Large intestine (tissue), 3 donors: ENCODE measurements at regions not wholly inside any gene's neighbourhood (a gene's known extent, or its start where the extent isn't known, plus 50 kb on each side); places are given as distances from the start of the nearest gene placed in this dataset.
"Not testable (repeated sequence)": the region's sequence is repeated elsewhere in the genome, so short reads cannot be mapped to it uniquely, and the experiment has no call there.

Experiments
- DNase-seq, 2 donors: peaks; one replicate each; pipeline versions ENCODE4 v3.0.0 to v3.0.0-alpha.2; 2013
- H3K27ac ChIP-seq: one replicate; pipeline ENCODE4 v1.5.1; 2013; ENCODE audit warnings: low read length
- H3K27me3 ChIP-seq: 2 replicates; pipeline ENCODE4 v1.6.1; 2013; ENCODE audit warnings: low read length; ENCODE audit not compliant: control insufficient read depth, insufficient read depth
- H3K36me3 ChIP-seq: 2 replicates; pipeline ENCODE4 v1.6.1; 2013; ENCODE audit warnings: low read length; ENCODE audit not compliant: control insufficient read depth, insufficient read depth
- H3K4me1 ChIP-seq: one replicate; pipeline ENCODE4 v1.6.1; 2013; ENCODE audit warnings: low read length; ENCODE audit not compliant: control insufficient read depth, insufficient read depth
- H3K4me3 ChIP-seq: one replicate; pipeline ENCODE4 v1.5.1; 2013; ENCODE audit warnings: low read length
- H3K9me3 ChIP-seq: one replicate; pipeline ENCODE4 v1.6.1; 2013; ENCODE audit warnings: mild to moderate bottlenecking, low read depth, low read length, moderate library complexity; ENCODE audit not compliant: control insufficient read depth
- WGBS: methylation state at CpG from one replicate; pipeline ENCODE4 v1.1.5; 2013; ENCODE audit warnings: low lambda C conversion rate; ENCODE audit not compliant: insufficient coverage; 5-methylcytosine and 5-hydroxymethylcytosine counted together

- no peak overlapping the region for H3K27ac ChIP-seq
- H3K27me3 ChIP-seq, result no peaks in the 10 kb centered on the region
- H3K9me3 ChIP-seq, result no peaks in the 10 kb centered on the region
- H3K4me3 ChIP-seq, result no peak overlapping the region
- WGBS, result 30% methylated on average over 2 of the region's 2 CpGs
- no peaks in the 10 kb centered on the region for H3K4me1 ChIP-seq
- H3K36me3 ChIP-seq, result no peaks in the 10 kb centered on the region
- DNase-seq, result no peak
Observed at GRCh38 chr1:58201492-58202106, 344.9 kb downstream of the OMA1 start.

DNA sequence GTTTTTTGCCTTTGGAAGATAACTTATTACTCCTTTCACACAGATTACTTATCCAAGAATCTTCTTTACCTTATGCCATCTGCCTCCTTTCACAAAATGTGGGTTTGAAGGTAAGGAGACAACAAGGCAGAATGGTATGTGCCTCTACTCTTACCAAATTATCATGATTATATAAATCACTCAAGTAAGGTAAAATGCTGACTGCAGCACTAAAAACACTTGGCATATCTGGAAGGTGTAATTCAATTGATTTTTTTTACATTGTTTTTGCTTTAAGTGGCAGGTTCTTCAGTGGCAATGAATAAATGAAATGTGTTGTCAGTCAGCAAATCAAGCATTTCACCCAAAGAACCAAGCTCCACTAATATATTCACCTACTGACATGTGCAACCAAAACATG is 346.1 kb downstream of the OMA1 start:
- no peaks in the 10 kb centered on the region for H3K4me1 ChIP-seq
- no peak overlapping the region for H3K27ac ChIP-seq
- no peaks in the 10 kb centered on the region for H3K36me3 ChIP-seq
- no peaks in the 10 kb centered on the region for H3K27me3 ChIP-seq
- H3K9me3 ChIP-seq, result no peaks in the 10 kb centered on the region
- H3K4me3 ChIP-seq, result no peak overlapping the region
- no peak for DNase-seq

DNA sequence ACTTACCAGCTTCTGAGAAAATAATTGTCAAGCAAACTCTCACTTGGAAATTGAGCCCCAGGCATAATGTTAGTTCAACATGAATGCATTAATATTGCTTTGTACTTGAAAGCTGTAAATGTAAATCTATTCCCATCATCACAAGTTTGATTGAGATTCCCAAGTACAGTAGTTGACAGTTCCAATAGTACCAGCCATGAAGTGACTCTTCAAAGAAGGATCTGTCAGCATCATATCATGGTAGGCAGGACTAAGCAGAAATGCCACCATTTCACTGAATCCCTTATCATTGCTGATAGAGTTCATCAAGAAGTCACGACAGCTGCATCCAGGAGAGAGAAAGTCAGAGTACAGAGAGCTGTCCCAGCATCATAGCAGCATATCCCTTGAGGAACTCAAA is 348.7 kb downstream of the OMA1 start:
- Histone ChIP-seq H3K9me3 (no peaks in the 10 kb centered on the region), H3K4me3 (no peak overlapping the region), H3K27me3 (no peaks in the 10 kb centered on the region), H3K36me3 (no peaks in the 10 kb centered on the region), H3K4me1 (no peaks in the 10 kb centered on the region), H3K27ac (no peak overlapping the region)
- DNase-seq, result no peak
- WGBS, result no CpG with 5 or more reads among the region's 1 CpG

GRCh38 chr1:58190267-58190988 is 356.1 kb downstream of the OMA1 start:
- Histone ChIP-seq H3K9me3 (no peaks in the 10 kb centered on the region), H3K27ac (no peak overlapping the region), H3K36me3 (no peaks in the 10 kb centered on the region), H3K4me3 (no peak overlapping the region), H3K4me1 (no peaks in the 10 kb centered on the region), H3K27me3 (no peaks in the 10 kb centered on the region)
- no CpG with 5 or more reads among the region's 10 CpGs for WGBS
- DNase-seq, result no peak

DNA sequence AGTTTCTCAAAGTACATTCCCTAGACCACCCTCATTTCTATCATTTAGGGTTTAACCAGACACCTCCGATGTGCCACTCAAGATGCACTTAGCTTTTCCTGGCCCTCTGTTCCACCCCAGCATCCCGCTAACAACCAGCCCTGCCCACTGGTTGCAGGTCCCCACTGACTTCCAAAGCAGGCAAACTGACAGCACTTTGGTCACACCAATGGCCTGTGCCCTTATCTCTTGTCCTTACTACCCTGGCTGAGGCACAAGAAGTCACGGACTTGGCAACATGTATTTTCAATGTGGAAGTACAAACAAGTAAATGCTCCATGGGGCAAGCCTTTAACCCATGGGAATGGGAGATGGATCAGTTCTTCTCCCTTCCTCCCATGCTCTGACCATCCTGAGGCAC is 357.1 kb downstream of the OMA1 start:
- no peaks in the 10 kb centered on the region for H3K9me3 ChIP-seq
- H3K4me3 ChIP-seq, result no peak overlapping the region
- H3K27me3 ChIP-seq, result no peaks in the 10 kb centered on the region
- H3K27ac ChIP-seq, result no peak overlapping the region
- no CpG with 5 or more reads among the region's 3 CpGs for WGBS
- H3K4me1 ChIP-seq, result no peaks in the 10 kb centered on the region
- H3K36me3 ChIP-seq, result no peaks in the 10 kb centered on the region
- DNase-seq, result no peak

- Histone ChIP-seq H3K27me3 (no peaks in the 10 kb centered on the region), H3K4me1 (no peaks in the 10 kb centered on the region), H3K36me3 (no peaks in the 10 kb centered on the region), H3K27ac (no peak overlapping the region), H3K9me3 (peaks cover 4% of the 10 kb centered on the region), H3K4me3 (no peak overlapping the region)
- DNase-seq, result no peak
- WGBS, result no CpG with 5 or more reads among the region's 2 CpGs
Observed at GRCh38 chr1:58183286-58183685, 363.2 kb downstream of the OMA1 start.

DNA sequence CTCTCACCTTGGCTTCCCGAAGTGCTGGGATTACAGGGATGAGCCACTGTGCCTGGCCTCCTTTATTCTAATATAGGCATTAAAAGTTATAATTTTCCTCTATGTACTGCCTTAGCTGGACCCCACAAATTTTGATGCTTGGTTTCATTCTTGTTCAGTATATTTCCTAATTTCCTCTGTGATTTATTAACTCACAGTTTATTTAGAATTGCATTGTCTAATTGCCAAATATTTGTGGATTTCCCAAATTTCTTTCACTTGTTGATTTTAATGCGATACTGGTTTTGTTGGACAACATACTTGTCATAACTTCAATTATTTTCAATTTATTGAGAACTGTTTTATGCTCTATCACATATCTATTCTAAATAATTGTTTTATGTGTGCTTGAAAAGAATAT is 366.0 kb downstream of the OMA1 start:
- Histone ChIP-seq H3K4me3 (no peak overlapping the region), H3K9me3 (peaks cover 4% of the 10 kb centered on the region), H3K4me1 (no peaks in the 10 kb centered on the region), H3K36me3 (no peaks in the 10 kb centered on the region), H3K27me3 (no peaks in the 10 kb centered on the region), H3K27ac (no peak overlapping the region)
- WGBS, result 60% methylated on average over 1 of the region's 2 CpGs
- DNase-seq, result no peak

- H3K27ac ChIP-seq, H3K4me3 ChIP-seq, DNase-seq, H3K4me1 ChIP-seq, H3K27me3 ChIP-seq, H3K9me3 ChIP-seq, H3K36me3 ChIP-seq: not testable (repeated sequence)
- WGBS, result no CpG with 5 or more reads among the region's 3 CpGs
Observed at GRCh38 chr1:58169160-58169559, 377.4 kb downstream of the OMA1 start.

DNA sequence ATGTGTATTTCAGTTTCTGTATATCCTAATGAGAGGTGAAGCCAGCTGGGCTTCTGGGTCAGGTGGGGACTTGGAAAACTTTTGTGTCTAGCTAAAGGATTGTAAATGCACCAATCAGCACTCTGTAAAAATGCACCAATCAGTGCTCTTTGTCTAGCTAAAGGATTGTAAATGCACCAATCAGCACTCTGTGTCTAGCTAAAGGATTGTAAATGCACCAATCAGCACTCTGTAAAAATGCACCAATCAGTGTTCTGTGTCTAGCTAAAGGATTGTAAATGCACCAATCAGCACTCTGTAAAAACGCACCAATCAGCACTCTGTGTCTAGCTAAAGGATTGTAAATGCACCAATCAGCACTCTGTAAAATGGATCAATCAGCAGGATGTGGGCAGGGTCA is 379.4 kb downstream of the OMA1 start:
- H3K4me3 ChIP-seq, H3K9me3 ChIP-seq, H3K4me1 ChIP-seq, H3K36me3 ChIP-seq, H3K27me3 ChIP-seq, H3K27ac ChIP-seq, DNase-seq: not testable (repeated sequence)
- WGBS, result no CpG with 5 or more reads among the region's 1 CpG

- H3K27ac ChIP-seq, result no peak overlapping the region
- no peak overlapping the region for H3K4me3 ChIP-seq
- H3K27me3 ChIP-seq, result no peaks in the 10 kb centered on the region
- no peaks in the 10 kb centered on the region for H3K36me3 ChIP-seq
- H3K9me3 ChIP-seq, result no peaks in the 10 kb centered on the region
- DNase-seq, result no peak
- no peaks in the 10 kb centered on the region for H3K4me1 ChIP-seq
- 100% methylated on average over 1 of the region's 3 CpGs for WGBS
Observed at GRCh38 chr1:58166417-58166816, 380.1 kb downstream of the OMA1 start.

- Histone ChIP-seq H3K36me3 (no peaks in the 10 kb centered on the region), H3K9me3 (no peaks in the 10 kb centered on the region), H3K27ac (no peak overlapping the region), H3K27me3 (no peaks in the 10 kb centered on the region), H3K4me1 (no peaks in the 10 kb centered on the region), H3K4me3 (no peak overlapping the region)
- WGBS, result 67% methylated on average over 1 of the region's 6 CpGs
- no peak for DNase-seq
Observed at GRCh38 chr1:58165073-58165472, 381.5 kb downstream of the OMA1 start.
